ENCODE measurements at regions not wholly inside any gene's neighbourhood (a gene's known extent, or its start where the extent isn't known, plus 50 kb on each side); places are given as distances from the start of the nearest gene placed in this dataset.
"Not testable (repeated sequence)": the region's sequence is repeated elsewhere in the genome, so short reads cannot be mapped to it uniquely, and the experiment has no call there.

- no peak for DNase-seq (ENCODE audit: low read depth)
- H3K4me3 ChIP-seq (replicated peaks; ENCODE audit: low read depth, low read length), result no peak overlapping the region
- TF ChIP-seq, protein P1, sequence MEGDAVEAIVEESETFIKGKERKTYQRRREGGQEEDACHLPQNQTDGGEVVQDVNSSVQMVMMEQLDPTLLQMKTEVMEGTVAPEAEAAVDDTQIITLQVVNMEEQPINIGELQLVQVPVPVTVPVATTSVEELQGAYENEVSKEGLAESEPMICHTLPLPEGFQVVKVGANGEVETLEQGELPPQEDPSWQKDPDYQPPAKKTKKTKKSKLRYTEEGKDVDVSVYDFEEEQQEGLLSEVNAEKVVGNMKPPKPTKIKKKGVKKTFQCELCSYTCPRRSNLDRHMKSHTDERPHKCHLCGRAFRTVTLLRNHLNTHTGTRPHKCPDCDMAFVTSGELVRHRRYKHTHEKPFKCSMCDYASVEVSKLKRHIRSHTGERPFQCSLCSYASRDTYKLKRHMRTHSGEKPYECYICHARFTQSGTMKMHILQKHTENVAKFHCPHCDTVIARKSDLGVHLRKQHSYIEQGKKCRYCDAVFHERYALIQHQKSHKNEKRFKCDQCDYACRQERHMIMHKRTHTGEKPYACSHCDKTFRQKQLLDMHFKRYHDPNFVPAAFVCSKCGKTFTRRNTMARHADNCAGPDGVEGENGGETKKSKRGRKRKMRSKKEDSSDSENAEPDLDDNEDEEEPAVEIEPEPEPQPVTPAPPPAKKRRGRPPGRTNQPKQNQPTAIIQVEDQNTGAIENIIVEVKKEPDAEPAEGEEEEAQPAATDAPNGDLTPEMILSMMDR (IDR thresholded peaks at IDR 0.05; ENCODE audit: low read length, missing control alignments), result no peak
Observed at GRCh38 chrY:11044234-11044883, 1516.7 kb downstream of the TSPY10 start.

- TF ChIP-seq, protein P1 (IDR thresholded peaks at IDR 0.05; ENCODE audit: low read length, missing control alignments), result no peak
- H3K4me3 ChIP-seq (replicated peaks; ENCODE audit: low read depth, low read length), result no peak overlapping the region
- DNase-seq (ENCODE audit: low read depth), result no peak
Observed at GRCh38 chrY:11063486-11063885, 1535.8 kb downstream of the TSPY10 start.

DNA sequence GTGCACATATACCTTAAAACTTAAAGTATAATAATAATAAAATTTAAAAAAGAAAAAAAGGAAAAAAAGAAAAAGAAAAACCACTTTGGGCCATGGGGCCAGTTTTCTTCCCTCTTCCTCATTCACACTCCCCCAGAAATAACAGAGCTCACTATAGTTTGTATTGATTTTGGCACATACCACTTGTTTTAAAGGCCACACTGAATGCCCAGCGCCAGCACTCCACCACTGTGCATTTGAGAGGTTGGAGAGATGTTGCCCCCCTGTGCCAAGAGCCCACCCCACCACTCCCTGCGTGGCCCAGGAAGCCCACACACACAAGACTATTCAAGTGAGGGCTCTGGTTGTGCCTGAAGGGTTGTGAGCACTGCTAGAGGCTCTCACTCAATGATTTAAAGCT lies 1536.3 kb downstream of the TSPY10 start:
- no peak for DNase-seq (ENCODE audit: low read depth)
- H3K4me3 ChIP-seq (replicated peaks; ENCODE audit: low read depth, low read length), result no peak overlapping the region
- TF ChIP-seq, protein P1 (IDR thresholded peaks at IDR 0.05; ENCODE audit: low read length, missing control alignments), result no peak

- H3K4me3 ChIP-seq (replicated peaks; ENCODE audit: low read depth, low read length), result no peak overlapping the region
- TF ChIP-seq, protein P1 (IDR thresholded peaks at IDR 0.05; ENCODE audit: low read length, missing control alignments), result no peak
- no peak for DNase-seq (ENCODE audit: low read depth)
Observed at GRCh38 chrY:11064376-11064775, 1536.7 kb downstream of the TSPY10 start.

DNA sequence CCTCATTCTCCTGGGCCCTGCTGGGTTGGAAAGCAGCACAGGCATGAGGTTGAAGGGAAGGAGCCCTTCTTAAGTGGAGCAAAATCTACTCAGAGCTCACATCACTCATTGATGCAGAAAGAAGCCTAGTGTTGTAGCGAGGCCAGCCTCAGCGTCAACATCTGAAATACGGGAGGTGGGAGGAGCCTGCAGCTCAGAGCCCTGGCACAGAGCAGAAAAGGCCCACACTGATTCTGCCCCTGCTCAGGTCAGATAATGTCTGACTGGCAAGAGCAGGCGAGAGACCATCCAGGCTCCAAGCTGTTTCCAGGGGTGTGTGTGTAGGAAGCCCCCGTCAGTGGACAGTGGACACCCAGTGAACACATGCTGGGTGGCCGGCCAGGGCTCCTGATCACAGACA lies 1541.6 kb downstream of the TSPY10 start:
- TF ChIP-seq, protein P1 (IDR thresholded peaks at IDR 0.05; ENCODE audit: low read length, missing control alignments), result no peak
- H3K4me3 ChIP-seq (replicated peaks; ENCODE audit: low read depth, low read length), result no peak overlapping the region
- DNase-seq (ENCODE audit: low read depth), result no peak

DNA sequence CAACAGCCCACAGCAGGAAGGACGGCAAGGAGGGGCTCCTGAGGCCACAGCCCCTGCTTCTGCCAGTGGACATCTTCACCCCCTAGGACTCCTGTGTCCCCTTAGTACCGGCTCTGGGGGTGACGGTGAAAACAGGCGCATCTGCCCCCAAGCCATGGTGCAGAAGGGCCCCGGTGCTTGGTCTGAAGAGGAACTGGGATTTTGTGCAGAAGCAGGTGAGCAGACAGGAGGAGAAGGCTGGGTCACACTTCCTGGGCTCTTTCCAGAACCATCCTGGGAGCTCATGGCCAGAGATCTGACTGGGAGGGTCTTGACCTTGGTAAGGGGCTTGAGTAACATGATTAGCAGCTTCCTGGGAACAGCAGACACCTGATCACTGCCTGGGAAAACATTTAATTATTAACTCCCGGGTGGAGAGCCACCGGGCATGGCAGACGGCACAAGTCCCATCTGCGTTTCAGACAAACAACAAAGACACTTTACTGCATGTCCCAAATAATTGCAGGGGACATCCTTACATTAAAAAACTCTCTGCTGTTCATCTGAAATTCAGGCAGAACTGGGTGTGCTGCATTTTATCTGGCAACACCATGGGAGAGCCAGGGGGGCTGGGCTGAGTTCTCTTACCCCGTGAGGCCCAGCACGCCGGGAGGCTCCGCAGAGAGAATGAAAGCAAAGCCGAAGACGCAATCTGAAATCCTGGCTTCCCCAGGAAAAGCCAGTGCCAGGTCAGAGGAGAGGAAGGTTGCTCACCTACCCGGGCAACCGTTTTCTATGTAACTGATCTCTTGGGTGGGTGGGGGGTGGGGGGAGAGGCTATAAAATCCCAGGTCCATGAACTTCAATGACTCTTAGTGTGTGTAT lies 1542.8 kb downstream of the TSPY10 start:
- TF ChIP-seq, protein P1 (IDR thresholded peaks at IDR 0.05; ENCODE audit: low read length, missing control alignments), result no peak
- no peak for DNase-seq (ENCODE audit: low read depth)
- H3K4me3 ChIP-seq (replicated peaks; ENCODE audit: low read depth, low read length), result no peak overlapping the region

DNA sequence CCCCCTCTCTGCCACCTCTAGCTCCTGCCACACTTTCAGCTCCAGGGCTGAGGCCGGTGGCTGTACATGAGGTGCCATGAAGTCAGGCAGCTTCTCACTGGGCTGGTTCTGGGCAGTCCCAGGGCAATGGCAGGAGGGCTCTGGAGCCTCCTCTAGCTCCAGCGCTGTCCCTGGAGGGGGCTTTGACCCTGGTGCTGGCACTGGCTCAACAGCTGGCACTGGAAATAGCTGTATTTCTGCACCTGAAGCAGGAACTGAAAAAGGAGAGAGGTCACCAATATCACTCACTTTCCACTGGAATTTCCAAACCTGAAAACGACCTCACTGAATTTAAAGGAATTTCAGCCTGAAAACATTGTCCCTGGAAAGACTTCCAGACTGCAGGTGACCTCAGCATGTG lies 1558.1 kb downstream of the TSPY10 start:
- H3K4me3 ChIP-seq (replicated peaks; ENCODE audit: low read depth, low read length); DNase-seq (ENCODE audit: low read depth): not testable (repeated sequence)

DNA sequence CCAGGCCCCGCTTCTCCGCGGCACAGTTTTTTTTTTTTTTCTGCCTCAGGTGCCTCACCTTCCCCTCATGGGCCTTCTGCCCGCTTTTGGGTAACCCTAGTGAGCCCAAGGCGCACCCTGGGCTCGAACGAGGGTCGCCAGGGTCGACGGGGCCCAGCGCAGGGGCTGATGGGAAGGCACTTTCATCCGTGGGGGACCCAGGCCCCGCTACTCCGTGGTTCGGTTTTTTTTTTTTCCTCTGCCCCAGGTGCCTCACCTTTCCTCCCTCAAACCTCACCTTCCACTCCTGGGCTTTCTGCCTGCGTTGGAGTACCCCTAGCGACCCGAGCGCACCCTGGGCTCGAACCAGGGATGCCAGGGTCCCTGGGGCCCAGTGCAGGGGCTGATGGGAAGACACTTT lies 1569.8 kb downstream of the TSPY10 start:
- not testable (repeated sequence) for DNase-seq (ENCODE audit: low read depth); H3K4me3 ChIP-seq (replicated peaks; ENCODE audit: low read depth, low read length)

- DNase-seq (ENCODE audit: low read depth); H3K4me3 ChIP-seq (replicated peaks; ENCODE audit: low read depth, low read length): not testable (repeated sequence)
Observed at GRCh38 chrY:11098419-11098818, 1570.7 kb downstream of the TSPY10 start.

Data from fibroblast of pulmonary artery (primary cell).